ENCODE measurements at regions not wholly inside any gene's neighbourhood (a gene's known extent, or its start where the extent isn't known, plus 50 kb on each side); places are given as distances from the start of the nearest gene placed in this dataset.
A peak's percentile ranks its signal among the peaks of the same experiment; 100 is the strongest.

DNA sequence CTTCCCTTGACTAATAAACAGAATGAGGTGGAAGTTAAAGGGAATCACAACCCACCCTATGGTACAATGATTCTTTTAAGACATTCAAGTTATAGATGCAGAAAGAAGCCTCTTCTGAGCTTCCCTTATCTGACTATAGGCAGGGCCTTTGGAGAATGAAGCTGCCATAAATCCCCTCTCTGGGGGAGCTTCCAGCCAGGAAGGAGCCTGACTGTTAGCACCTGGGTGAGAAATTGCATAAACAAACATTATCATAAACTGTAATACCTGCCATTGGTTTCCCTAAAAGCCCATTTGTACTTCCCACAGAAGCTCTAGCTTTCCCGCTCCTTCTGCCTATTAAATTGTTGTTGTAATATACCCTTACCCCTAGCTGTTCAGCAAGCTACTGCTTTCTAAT lies 81.3 kb upstream of the RESF1 start:
- ATAC-seq (replicated peaks in 6 of 8), result no peak
- H3K27ac ChIP-seq, result no peak overlapping the region
- no peaks in the 10 kb centered on the region for H3K4me1 ChIP-seq (replicated peaks in 1 of 2)
- 100% methylated on average over 1 of the region's 1 CpG; no CpG with 5 or more reads in 3 of the 10 experiments for WGBS, 10 experiments
- in situ Hi-C loops (cut with MboI; ENCODE audit: low pct_unique_long_range_greater_than_20kb in 2 of 9, low sequenced_read_pairs in 9 of 9, unreplicated experiment in 9 of 9), result no loop called here
- H3K4me3 ChIP-seq, result no peak overlapping the region

DNA sequence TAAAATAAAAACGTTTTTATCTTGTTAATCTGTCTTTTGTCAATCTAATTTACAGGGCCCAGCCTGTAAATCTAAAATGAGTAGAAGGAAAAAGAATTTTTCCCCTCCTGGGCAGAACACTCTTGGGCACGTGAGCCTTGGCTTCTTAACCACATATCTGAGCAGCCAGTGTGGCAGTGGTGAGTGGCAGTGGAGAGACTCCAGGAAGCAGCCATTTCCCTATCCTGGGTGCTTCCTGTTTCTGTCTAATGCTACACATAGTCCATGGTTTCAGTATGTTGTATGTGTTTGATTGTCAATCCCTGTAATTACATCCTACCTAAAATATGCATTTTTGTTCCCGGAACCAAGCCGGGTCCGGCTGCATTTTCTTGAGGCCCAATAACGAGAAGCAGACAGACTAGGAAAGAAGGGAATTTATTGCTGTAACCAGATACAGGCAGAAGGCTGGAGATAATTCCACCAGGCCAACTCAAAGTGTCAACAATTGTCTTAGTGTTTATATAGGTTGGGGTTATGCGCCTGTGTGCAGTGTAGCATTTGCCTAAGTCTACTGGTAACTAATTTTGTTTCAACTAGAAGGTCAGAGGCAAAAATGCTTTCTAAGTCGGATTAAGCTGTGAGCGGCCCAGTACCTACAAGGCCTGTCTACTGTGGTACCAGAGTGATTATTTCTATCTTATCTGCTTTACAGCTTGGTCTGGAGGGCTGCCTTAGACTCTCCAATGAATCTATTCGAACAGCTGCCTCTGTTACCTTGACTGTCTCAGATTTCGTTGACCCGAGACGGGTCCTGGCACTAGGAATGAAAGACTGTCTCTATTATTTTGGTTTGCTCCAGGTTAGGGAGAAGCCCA lies 82.4 kb upstream of the RESF1 start:
- in situ Hi-C loops (cut with MboI; ENCODE audit: low pct_unique_long_range_greater_than_20kb in 2 of 9, low sequenced_read_pairs in 9 of 9, unreplicated experiment in 9 of 9), result no loop called here
- no peak for ATAC-seq (replicated peaks in 6 of 8)
- Histone ChIP-seq H3K4me1 (replicated peaks in 1 of 2) (no peaks in the 10 kb centered on the region), H3K4me3 (no peak overlapping the region), H3K27ac (no peak overlapping the region)
- 13 to 95% (median 70%) methylated on average over 1 to 7 of the region's 13 CpGs for WGBS, 10 experiments

DNA sequence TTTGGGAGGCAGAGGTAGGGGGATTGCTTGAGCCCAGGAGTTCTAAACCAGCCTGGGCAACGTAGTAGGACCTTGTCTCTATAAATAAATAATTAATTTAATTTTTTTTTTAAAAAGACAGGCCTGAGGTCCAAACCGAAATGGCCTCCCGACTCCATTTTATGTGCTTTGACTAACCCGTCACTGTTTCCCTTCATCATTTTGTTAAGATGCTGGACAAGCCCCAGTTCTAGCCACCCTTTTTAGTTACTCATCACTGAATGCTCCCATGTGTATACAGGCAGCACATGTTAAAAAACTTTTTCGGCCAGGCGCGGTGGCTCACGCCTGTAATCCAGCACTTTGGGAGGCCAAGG lies 83.6 kb upstream of the RESF1 start:
- no peak for ATAC-seq (replicated peaks in 6 of 8)
- 79 to 100% (median 83%) methylated on average over 1 to 5 of the region's 8 CpGs; no CpG with 5 or more reads in 3 of the 10 experiments for WGBS, 10 experiments
- no peaks in the 10 kb centered on the region for H3K4me1 ChIP-seq (replicated peaks in 1 of 2)
- H3K27ac ChIP-seq, result no peak overlapping the region
- in situ Hi-C loops (cut with MboI; ENCODE audit: low pct_unique_long_range_greater_than_20kb in 2 of 9, low sequenced_read_pairs in 9 of 9, unreplicated experiment in 9 of 9), result no loop called here
- no peak overlapping the region for H3K4me3 ChIP-seq

DNA sequence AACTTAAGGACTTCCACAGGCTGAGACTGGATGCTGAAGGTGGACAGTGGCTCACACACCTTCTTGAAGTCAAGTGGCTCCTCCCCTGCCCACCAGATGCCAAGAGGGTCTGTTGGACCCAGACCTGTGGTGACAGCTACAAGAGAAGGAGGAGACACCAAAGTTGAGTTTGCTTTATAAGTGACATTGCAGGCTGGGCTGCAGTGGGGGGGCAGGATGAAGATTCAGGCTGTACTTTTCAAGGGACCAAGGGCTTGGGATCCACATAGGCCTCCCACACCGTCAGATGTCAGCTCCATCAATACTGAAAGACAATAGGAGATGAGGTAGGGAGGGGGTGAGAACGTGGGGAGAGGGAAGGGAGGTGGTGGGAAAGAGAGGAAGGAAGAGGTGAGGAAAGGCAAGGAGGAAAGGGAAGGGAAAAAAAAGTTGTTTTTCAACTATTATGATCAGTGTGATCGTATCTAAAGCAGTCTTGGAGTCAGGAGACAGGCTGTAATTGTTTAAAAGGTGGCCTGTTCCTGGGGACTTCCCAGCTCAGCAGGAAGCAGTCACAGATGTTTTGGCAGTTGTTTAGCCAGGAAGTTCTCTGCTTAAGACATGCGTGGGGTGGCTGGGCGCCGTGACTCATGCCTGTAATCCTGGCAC lies 84.1 kb upstream of the RESF1 start:
- ATAC-seq (replicated peaks in 6 of 8), result peak in 2 of 8 experiments; percentile 71 to 82
- 20 to 100% (median 50%) methylated on average over 1 to 6 of the region's 6 CpGs; no CpG with 5 or more reads in 3 of the 10 experiments for WGBS, 10 experiments

DNA sequence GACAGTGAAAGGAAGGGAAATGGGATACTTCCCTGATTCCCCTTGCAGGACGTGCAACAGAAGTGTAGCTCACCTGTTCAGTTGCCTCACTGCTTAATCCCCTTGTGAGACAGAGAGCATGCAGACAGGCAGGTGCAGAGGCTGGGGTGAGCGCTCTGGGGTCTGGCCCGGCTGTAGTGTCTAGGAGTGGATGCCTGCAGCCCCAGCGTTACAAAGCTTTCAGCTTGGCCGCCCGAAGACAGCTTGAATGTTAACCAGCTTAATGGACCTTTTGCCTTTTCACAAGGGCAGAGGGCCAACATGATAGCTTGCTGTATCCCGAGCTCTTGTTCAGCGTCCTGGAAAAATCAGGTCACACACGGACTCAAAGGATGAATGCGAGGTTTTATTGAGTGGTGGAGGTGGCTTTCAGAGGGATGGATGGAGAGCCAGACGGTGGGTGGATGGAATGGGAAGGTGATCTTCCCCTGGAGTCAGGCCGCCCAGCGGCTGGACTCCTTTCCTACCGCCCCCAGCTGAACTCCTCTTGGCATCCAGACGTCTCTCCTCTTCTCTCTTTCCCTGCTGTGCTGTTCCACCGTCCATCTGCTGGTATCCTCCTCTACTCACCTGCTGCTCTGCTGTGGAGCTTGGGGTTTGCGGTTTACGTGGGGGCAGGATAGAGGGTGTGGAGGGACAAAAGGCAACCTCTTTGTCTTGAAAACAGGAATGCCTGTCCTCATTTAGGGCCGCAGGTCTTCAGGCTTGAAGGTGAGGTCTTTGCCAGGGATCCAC lies 86.2 kb upstream of the RESF1 start:
- in situ Hi-C loops (cut with MboI; ENCODE audit: low pct_unique_long_range_greater_than_20kb in 2 of 9, low sequenced_read_pairs in 9 of 9, unreplicated experiment in 9 of 9), result no loop called here
- no peak for ATAC-seq (replicated peaks in 6 of 8)
- Histone ChIP-seq H3K27ac (no peak overlapping the region), H3K4me1 (replicated peaks in 1 of 2) (no peaks in the 10 kb centered on the region), H3K4me3 (no peak overlapping the region)
- 32 to 82% (median 65%) methylated on average over 1 to 11 of the region's 19 CpGs; no CpG with 5 or more reads in 2 of the 10 experiments for WGBS, 10 experiments

More for the DNA sequence above, 84.1 kb upstream of the RESF1 start:
- in situ Hi-C loops (cut with MboI; ENCODE audit: low pct_unique_long_range_greater_than_20kb in 2 of 9, low sequenced_read_pairs in 9 of 9, unreplicated experiment in 9 of 9), result no loop called here
- no peaks in the 10 kb centered on the region for H3K4me1 ChIP-seq (replicated peaks in 1 of 2)
- no peak overlapping the region for H3K27ac ChIP-seq
- no peak overlapping the region for H3K4me3 ChIP-seq

DNA sequence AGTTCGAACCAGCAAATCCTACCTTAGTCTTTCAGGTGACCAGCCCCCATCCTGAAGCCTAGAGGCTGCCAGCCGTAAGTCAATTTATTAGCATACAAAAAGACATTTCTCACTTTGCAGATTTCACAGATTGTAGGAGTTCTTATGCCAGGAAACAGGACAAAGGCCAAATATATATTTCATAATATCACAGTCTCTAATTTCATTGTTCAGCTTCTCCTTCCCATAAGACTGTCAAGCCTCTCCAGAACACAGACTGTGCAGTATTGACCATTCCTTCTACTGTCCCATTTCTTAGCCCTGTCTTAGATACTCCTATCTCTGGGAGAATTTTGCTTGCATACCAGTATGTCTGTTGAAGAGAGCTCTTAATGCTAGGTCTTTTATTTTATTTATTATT lies 89.2 kb upstream of the RESF1 start:
- ATAC-seq (replicated peaks in 6 of 8), result no peak
- 41 to 100% (median 67%) methylated on average over 1 to 2 of the region's 2 CpGs; no CpG with 5 or more reads in 5 of the 10 experiments for WGBS, 10 experiments
- in situ Hi-C loops (cut with MboI; ENCODE audit: low pct_unique_long_range_greater_than_20kb in 2 of 9, low sequenced_read_pairs in 9 of 9, unreplicated experiment in 9 of 9), result no loop called here

GRCh38 chr12:31868965-31869364 lies 90.2 kb upstream of the RESF1 start:
- no peak overlapping the region for H3K4me3 ChIP-seq
- ATAC-seq (replicated peaks in 6 of 8), result peak in 2 of 8 experiments; percentile 40 to 50
- WGBS, 10 experiments, result 0 to 80% (median 47%) methylated on average over 1 to 2 of the region's 2 CpGs; no CpG with 5 or more reads in 3 of the 10 experiments
- in situ Hi-C loops (cut with MboI; ENCODE audit: low pct_unique_long_range_greater_than_20kb in 2 of 9, low sequenced_read_pairs in 9 of 9, unreplicated experiment in 9 of 9), result no loop called here
- H3K4me1 ChIP-seq (replicated peaks in 1 of 2), result no peaks in the 10 kb centered on the region
- H3K27ac ChIP-seq, result no peak overlapping the region

More for the DNA sequence above, 89.2 kb upstream of the RESF1 start:
- H3K4me1 ChIP-seq (replicated peaks in 1 of 2), result no peaks in the 10 kb centered on the region
- H3K27ac ChIP-seq, result no peak overlapping the region
- H3K4me3 ChIP-seq, result no peak overlapping the region

DNA sequence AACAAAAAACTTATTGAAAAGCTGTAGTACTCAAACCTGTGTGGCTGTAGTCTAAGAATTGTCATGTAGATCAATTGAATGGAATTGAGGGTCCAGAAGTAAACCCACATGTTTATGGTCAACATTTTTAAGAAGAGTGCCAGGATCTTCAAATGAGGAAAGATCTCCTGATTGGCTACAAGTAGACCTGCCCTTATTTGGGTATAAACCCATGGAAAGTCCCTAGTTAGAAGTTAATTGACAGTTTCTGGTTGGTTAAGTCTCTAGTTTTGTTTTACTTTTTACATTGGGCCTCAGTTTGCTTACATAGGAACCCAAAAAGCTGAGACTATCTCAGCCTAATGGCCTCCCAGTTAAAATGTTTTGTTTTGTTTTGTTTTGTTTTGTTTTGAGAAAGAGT lies 91.9 kb upstream of the RESF1 start:
- ATAC-seq (replicated peaks in 6 of 8), result no peak
- Histone ChIP-seq H3K4me3 (no peak overlapping the region), H3K4me1 (replicated peaks in 1 of 2) (no peaks in the 10 kb centered on the region), H3K27ac (no peak overlapping the region)
- in situ Hi-C loops (cut with MboI; ENCODE audit: low pct_unique_long_range_greater_than_20kb in 2 of 9, low sequenced_read_pairs in 9 of 9, unreplicated experiment in 9 of 9), result no loop called here

DNA sequence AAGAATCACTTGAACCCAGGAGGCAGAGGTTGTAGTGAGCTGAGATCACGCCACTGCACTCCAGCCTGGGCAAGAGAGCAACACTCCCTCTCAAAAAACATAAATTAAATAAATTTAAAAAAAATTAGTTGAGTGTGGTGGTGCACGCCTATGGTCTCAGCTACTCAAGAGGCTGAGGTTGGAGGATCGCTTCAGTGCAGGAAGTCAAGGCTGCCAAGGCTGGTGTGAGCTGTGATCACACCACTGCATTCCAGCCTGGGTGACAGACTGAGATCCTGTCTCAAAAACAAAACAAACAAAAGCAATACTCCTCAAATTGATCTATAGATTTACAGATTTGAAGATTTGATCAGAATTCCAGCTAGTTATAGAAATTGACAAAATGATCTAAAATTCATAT lies 92.7 kb upstream of the RESF1 start:
- Histone ChIP-seq H3K4me1 (replicated peaks in 1 of 2) (no peaks in the 10 kb centered on the region), H3K27ac (no peak overlapping the region), H3K4me3 (no peak overlapping the region)
- ATAC-seq (replicated peaks in 6 of 8), result no peak
- WGBS, 10 experiments, result 33 to 95% (median 86%) methylated on average over 2 to 3 of the region's 3 CpGs; no CpG with 5 or more reads in 4 of the 10 experiments
- in situ Hi-C loops (cut with MboI; ENCODE audit: low pct_unique_long_range_greater_than_20kb in 2 of 9, low sequenced_read_pairs in 9 of 9, unreplicated experiment in 9 of 9), result no loop called here

DNA sequence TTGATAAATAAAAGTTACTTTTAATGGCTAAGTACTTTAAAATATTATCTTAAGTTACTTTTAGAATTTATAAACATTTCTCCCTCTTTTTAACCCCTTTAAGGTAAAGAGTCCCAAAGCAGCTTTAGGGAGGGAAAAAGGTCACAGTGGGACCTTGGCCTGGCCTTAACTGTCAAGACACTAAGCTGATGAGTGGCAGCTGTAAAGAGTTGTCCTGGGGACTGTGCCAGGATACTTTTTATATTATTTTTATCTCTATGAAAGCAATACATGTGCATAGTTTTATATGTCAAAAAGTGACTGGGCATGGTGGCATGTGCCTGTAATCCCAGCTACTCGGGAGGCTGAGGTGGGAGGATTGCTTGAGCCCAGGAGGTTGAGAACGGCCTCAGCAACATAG lies 94.2 kb upstream of the RESF1 start:
- no peak for ATAC-seq (replicated peaks in 6 of 8)
- in situ Hi-C loops (cut with MboI; ENCODE audit: low pct_unique_long_range_greater_than_20kb in 2 of 9, low sequenced_read_pairs in 9 of 9, unreplicated experiment in 9 of 9), result no loop called here
- WGBS, 10 experiments, result 32 to 95% (median 75%) methylated on average over 1 to 2 of the region's 2 CpGs; no CpG with 5 or more reads in 1 of the 10 experiments
- Histone ChIP-seq H3K4me3 (no peak overlapping the region), H3K27ac (no peak overlapping the region), H3K4me1 (replicated peaks in 1 of 2) (no peaks in the 10 kb centered on the region)

DNA sequence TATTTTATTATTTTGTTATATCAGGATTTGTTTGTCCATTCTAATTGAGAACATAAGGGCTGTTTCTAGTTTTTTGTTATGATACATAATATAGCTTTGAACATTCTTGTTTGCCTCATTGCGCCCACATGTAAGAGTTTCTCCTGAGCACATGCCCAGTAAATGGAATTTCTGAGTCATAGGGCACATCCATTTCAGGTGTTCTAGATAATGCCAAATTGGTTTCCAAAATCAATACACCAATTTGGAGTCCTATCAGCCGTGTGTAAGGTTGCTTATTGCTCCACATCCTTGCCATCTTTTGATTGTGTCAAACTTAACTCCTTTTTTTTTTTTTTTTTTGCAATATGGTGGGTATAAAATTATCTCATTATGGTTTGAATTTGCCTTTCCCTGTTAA lies 97.9 kb upstream of the RESF1 start:
- 0 to 96% (median 61%) methylated on average over 2 of the region's 2 CpGs; no CpG with 5 or more reads in 2 of the 10 experiments for WGBS, 10 experiments

GRCh38 chr12:31860401-31860800 lies 98.8 kb upstream of the RESF1 start:
- ATAC-seq (replicated peaks in 6 of 8), result no peak

More for the DNA sequence above, 97.9 kb upstream of the RESF1 start:
- Histone ChIP-seq H3K4me3 (no peak overlapping the region), H3K4me1 (replicated peaks in 1 of 2) (no peaks in the 10 kb centered on the region), H3K27ac (no peak overlapping the region)
- in situ Hi-C loops (cut with MboI; ENCODE audit: low pct_unique_long_range_greater_than_20kb in 2 of 9, low sequenced_read_pairs in 9 of 9, unreplicated experiment in 9 of 9), result no loop called here
- no peak for ATAC-seq (replicated peaks in 6 of 8)

More at GRCh38 chr12:31860401-31860800, 98.8 kb upstream of the RESF1 start:
- Histone ChIP-seq H3K27ac (no peak overlapping the region), H3K4me3 (no peak overlapping the region), H3K4me1 (replicated peaks in 1 of 2) (no peaks in the 10 kb centered on the region)
- in situ Hi-C loops (cut with MboI; ENCODE audit: low pct_unique_long_range_greater_than_20kb in 2 of 9, low sequenced_read_pairs in 9 of 9, unreplicated experiment in 9 of 9), result no loop called here
- 32 to 93% (median 82%) methylated on average over 1 to 4 of the region's 4 CpGs for WGBS, 10 experiments

Measured in motor neuron (in vitro differentiated cells).